ENCODE measurements at regions not wholly inside any gene's neighbourhood (a gene's known extent, or its start where the extent isn't known, plus 50 kb on each side); places are given as distances from the start of the nearest gene placed in this dataset.

GRCh38 chr9:108181441-108181840, 674.3 kb downstream of the ACTL7B start:
- DNase-seq (ENCODE audit: low read depth, low spot score) (no peak), FAIRE-seq (no peak)
- Histone ChIP-seq H2AFZ (ENCODE audit: control insufficient read depth, low read length) (no peak overlapping the region), H3K4me3 (ENCODE audit: control insufficient read depth in 2 of 3, extremely low read depth in 1 of 3, insufficient read depth in 2 of 3, low read depth in 1 of 3, low read length in 3 of 3) (no peak overlapping the region), H3K79me2 (ENCODE audit: control insufficient read depth, insufficient read depth, low read length) (no peaks in the 10 kb centered on the region), H4K20me1 (ENCODE audit: control insufficient read depth, extremely low read depth, insufficient read depth, low read length) (no peaks in the 10 kb centered on the region), H3K4me1 (ENCODE audit: control insufficient read depth, extremely low read depth, insufficient read depth, low read length) (peaks cover 27% of the 10 kb centered on the region), H3K9ac (ENCODE audit: control insufficient read depth, extremely low read depth, insufficient read depth, low read length) (no peak overlapping the region), H3K4me2 (ENCODE audit: control insufficient read depth, extremely low read depth, insufficient read depth, low read depth, low read length) (no peak overlapping the region), H3K9me1 (ENCODE audit: control insufficient read depth, extremely low read depth, insufficient read depth, low read length) (no peaks in the 10 kb centered on the region), H3K36me3 (ENCODE audit: control insufficient read depth in 2 of 2, extremely low read depth in 1 of 2, insufficient read depth in 2 of 2, low read length in 2 of 2) (no peaks in the 10 kb centered on the region), H3K27me3 (ENCODE audit: control insufficient read depth, extremely low read depth, insufficient read depth, low read length) (no peaks in the 10 kb centered on the region), H3K27ac (ENCODE audit: control insufficient read depth, insufficient read depth, low read length) (no peak overlapping the region), H3K9me3 (ENCODE audit: control insufficient read depth, low read depth, low read length) (no peaks in the 10 kb centered on the region)
- dilution Hi-C loops (cut with MboI; ENCODE audit: extremely low pct_ligation_motif_present, low sequenced_read_pairs): no loop called here
- TF ChIP-seq CTCF (optimal IDR thresholded peaks at IDR 0.05 in 1 of 3, IDR thresholded peaks at IDR 0.05 in 1 of 3, conservative IDR thresholded peaks at IDR 0.05 in 1 of 3; ENCODE audit: extremely low read depth in 1 of 3, insufficient read depth in 2 of 3, low read length in 3 of 3) (no peak), EZH2 (IDR thresholded peaks at IDR 0.05; ENCODE audit: low read length) (no peak)

GRCh38 chr9:108180541-108180940, 675.2 kb downstream of the ACTL7B start:
- Histone ChIP-seq H3K27me3 (ENCODE audit: control insufficient read depth, extremely low read depth, insufficient read depth, low read length) (no peaks in the 10 kb centered on the region), H3K9me1 (ENCODE audit: control insufficient read depth, extremely low read depth, insufficient read depth, low read length) (no peaks in the 10 kb centered on the region), H2AFZ (ENCODE audit: control insufficient read depth, low read length) (no peak overlapping the region), H3K4me3 (ENCODE audit: control insufficient read depth in 2 of 3, extremely low read depth in 1 of 3, insufficient read depth in 2 of 3, low read depth in 1 of 3, low read length in 3 of 3) (no peak overlapping the region), H3K79me2 (ENCODE audit: control insufficient read depth, insufficient read depth, low read length) (no peaks in the 10 kb centered on the region), H3K9me3 (ENCODE audit: control insufficient read depth, low read depth, low read length) (no peaks in the 10 kb centered on the region), H4K20me1 (ENCODE audit: control insufficient read depth, extremely low read depth, insufficient read depth, low read length) (no peaks in the 10 kb centered on the region), H3K36me3 (ENCODE audit: control insufficient read depth in 2 of 2, extremely low read depth in 1 of 2, insufficient read depth in 2 of 2, low read length in 2 of 2) (no peaks in the 10 kb centered on the region), H3K27ac (ENCODE audit: control insufficient read depth, insufficient read depth, low read length) (no peak overlapping the region), H3K4me1 (ENCODE audit: control insufficient read depth, extremely low read depth, insufficient read depth, low read length) (peaks cover 26% of the 10 kb centered on the region), H3K4me2 (ENCODE audit: control insufficient read depth, extremely low read depth, insufficient read depth, low read depth, low read length) (no peak overlapping the region), H3K9ac (ENCODE audit: control insufficient read depth, extremely low read depth, insufficient read depth, low read length) (no peak overlapping the region)
- TF ChIP-seq EZH2 (IDR thresholded peaks at IDR 0.05; ENCODE audit: low read length) (no peak), CTCF (optimal IDR thresholded peaks at IDR 0.05 in 1 of 3, IDR thresholded peaks at IDR 0.05 in 1 of 3, conservative IDR thresholded peaks at IDR 0.05 in 1 of 3; ENCODE audit: extremely low read depth in 1 of 3, insufficient read depth in 2 of 3, low read length in 3 of 3) (no peak)
- DNase-seq (ENCODE audit: low read depth, low spot score): no peak
- FAIRE-seq: peak; percentile 9
- dilution Hi-C loops (cut with MboI; ENCODE audit: extremely low pct_ligation_motif_present, low sequenced_read_pairs): no loop called here

All from keratinocyte (primary cell).